HCT116 (cell line): ENCODE measurements at regions not wholly inside any gene's neighbourhood (a gene's known extent, or its start where the extent isn't known, plus 50 kb on each side); places are given as distances from the start of the nearest gene placed in this dataset.

Source experiments
- ATAC-seq: fragments of 200-7000 bp; cut with Tn5 transposase; 2 replicates; pipeline ENCODE4 v1.9.1; 2020; ENCODE audit warnings: mild to moderate bottlenecking, moderate library complexity
- BruUV-seq: library from RNA; stranded (reverse); fragments of 400-500 nt; replicated peaks from 2 replicates; lab custom pipeline; 2021; lab: Mats Ljungman, UMichigan
- CTCF ChIA-PET: fragments of 300-600 bp; sonication (Branson Sonifier 250); formaldehyde crosslinking; loops from one replicate; lab custom pipeline; 2021; ENCODE audit warnings: antibody characterized with exemption; lab: Charles Lee
- POLR2A ChIA-PET: fragments of 300-600, 350-600 bp; sonication (Branson Sonifier 250); formaldehyde crosslinking; loops from one replicate; lab custom pipeline; 2021; ENCODE audit warnings: antibody characterized with exemption; lab: Charles Lee
- RAD21 ChIA-PET, 2 experiments: fragments of 300-600 bp; sonication (Branson Sonifier 250); formaldehyde crosslinking; loops; one replicate each; lab custom pipeline; 2023; ENCODE audit warnings: low total read pairs in 2 of 2; ENCODE audit not compliant: uncharacterized antibody in 2 of 2, unreplicated experiment in 2 of 2, low non-redundant PET in 1 of 2; lab: Charles Lee
- DNase-seq: peaks from one replicate; pipeline ENCODE4 v3.0.0-alpha.2; 2010; ENCODE audit warnings: low read depth, low spot score
- H2AFZ ChIP-seq: fragments of 200-600 bp; shearing (Covaris generic), sonication (generic); 2 replicates; pipeline ENCODE4 v1.6.1; 2017; ENCODE audit warnings: low read depth, mixed run types, mixed read lengths, antibody characterized with exemption, low read length; ENCODE audit not compliant: poor library complexity, severe bottlenecking
- H3K27ac ChIP-seq: 2 replicates; pipeline ENCODE4 v1.5.1; 2012; ENCODE audit warnings: low read depth, low read length
- H3K27me3 ChIP-seq: fragments of 200-600 bp; sonication (generic); 2 replicates; pipeline ENCODE4 v1.6.1; 2016; ENCODE audit warnings: mixed run types, low read length, mixed read lengths; ENCODE audit not compliant: insufficient read depth
- H3K36me3 ChIP-seq, 2 experiments: fragments of 200-500 bp in 1 of 2; fragments of 200-600 bp in 1 of 2; sonication (Bioruptor generic) in 1 of 2; sonication (generic) in 1 of 2; 2 replicates each; pipeline versions ENCODE4 v1.5.1 to v1.6.1; 2014 to 2016; ENCODE audit warnings: low read length in 2 of 2, inconsistent platforms in 1 of 2, mixed read lengths in 1 of 2, mixed run types in 1 of 2; ENCODE audit not compliant: insufficient read depth in 2 of 2, control insufficient read depth in 1 of 2
- H3K4me1 ChIP-seq, 2 experiments: fragments of 200-600 bp in 1 of 2; sonication (generic) in 1 of 2; 2 replicates each; pipeline versions ENCODE4 v1.5.1 to v1.6.1; 2012 to 2017; ENCODE audit warnings: low read length in 2 of 2, inconsistent platforms in 1 of 2, mild to moderate bottlenecking in 1 of 2, mixed read lengths in 1 of 2, mixed run types in 1 of 2, moderate library complexity in 1 of 2; ENCODE audit not compliant: insufficient read depth in 2 of 2, control insufficient read depth in 1 of 2
- H3K4me2 ChIP-seq: fragments of 200-600 bp; sonication (generic); 2 replicates; pipeline ENCODE4 v1.6.1; 2017; ENCODE audit warnings: mixed run types, low read length, mixed read lengths
- H3K4me3 ChIP-seq, 2 experiments: fragments of 200-600 bp in 1 of 2; sonication (generic) in 1 of 2; replicated peaks in 1 of 2; 2 replicates each; pipeline ENCODE4 v1.5.1; 2011 to 2016; ENCODE audit warnings: low read length in 2 of 2, control low read depth in 1 of 2, low read depth in 1 of 2, mild to moderate bottlenecking in 1 of 2, mixed read lengths in 1 of 2, mixed run types in 1 of 2
- H3K79me2 ChIP-seq: fragments of 200-600 bp; sonication (generic); 2 replicates; pipeline ENCODE4 v1.6.1; 2017; ENCODE audit warnings: mild to moderate bottlenecking, mixed run types, low read length, moderate library complexity, mixed read lengths; ENCODE audit not compliant: insufficient read depth
- H3K9ac ChIP-seq: fragments of 200-600 bp; sonication (generic); 2 replicates; pipeline ENCODE4 v1.6.1; 2016; ENCODE audit warnings: low read length, mixed read lengths
- H3K9me2 ChIP-seq: fragments of 200-600 bp; sonication (generic), shearing (Covaris generic); 2 replicates; pipeline ENCODE4 v1.6.1; 2017; ENCODE audit warnings: mixed run types, mild to moderate bottlenecking, moderate library complexity; ENCODE audit not compliant: insufficient read depth
- H3K9me3 ChIP-seq, 2 experiments: fragments of 200-500 bp in 1 of 2; fragments of 200-600 bp in 1 of 2; sonication (Bioruptor generic) in 1 of 2; sonication (generic) in 1 of 2; 2 replicates each; pipeline ENCODE4 v1.6.1; 2014 to 2017; ENCODE audit warnings: low read length in 2 of 2, mixed read lengths in 2 of 2, inconsistent platforms in 1 of 2, low read depth in 1 of 2, mild to moderate bottlenecking in 1 of 2, mixed run types in 1 of 2, moderate library complexity in 1 of 2; ENCODE audit not compliant: control insufficient read depth in 1 of 2, insufficient read depth in 1 of 2
- H4K20me1 ChIP-seq: fragments of 200-600 bp; sonication (generic), shearing (Covaris generic); 2 replicates; pipeline ENCODE4 v1.6.1; 2017; ENCODE audit warnings: mixed run types, mild to moderate bottlenecking, moderate library complexity; ENCODE audit not compliant: insufficient read depth
- ATF3 ChIP-seq: IDR thresholded peaks from 2 replicates; pipeline ENCODE4 v1.6.1; 2012
- CBX3 ChIP-seq: IDR thresholded peaks from 2 replicates; pipeline ENCODE4 v1.6.1; 2012; ENCODE audit warnings: low read depth
- CTCF ChIP-seq, 3 experiments: fragments of 200-600 bp in 1 of 3; sonication (generic) in 1 of 3; IDR thresholded peaks in 2 of 3; conservative IDR thresholded peaks in 1 of 3; 2 replicates each; pipeline ENCODE4 v1.5.1; 2012 to 2017; ENCODE audit warnings: low read depth in 2 of 3, low read length in 2 of 3, antibody characterized with exemption in 1 of 3, borderline replicate concordance in 1 of 3, control low read depth in 1 of 3, mild to moderate bottlenecking in 1 of 3, mixed read lengths in 1 of 3, mixed run types in 1 of 3, moderate library complexity in 1 of 3; ENCODE audit not compliant: insufficient read depth in 1 of 3
- EGR1 ChIP-seq: IDR thresholded peaks from 2 replicates; pipeline ENCODE4 v1.6.1; 2012; ENCODE audit warnings: low read depth
- ELF1 ChIP-seq: IDR thresholded peaks from 2 replicates; pipeline ENCODE4 v1.6.1; 2012; ENCODE audit warnings: low read depth, borderline replicate concordance
- EZH2 ChIP-seq: fragments of 200-600 bp; sonication (generic); IDR thresholded peaks from 2 replicates; pipeline ENCODE4 v1.6.1; 2017; ENCODE audit warnings: antibody characterized with exemption, mixed run types
- EZH2phosphoT487 ChIP-seq: fragments of 200-600 bp; IDR thresholded peaks from 2 replicates; pipeline ENCODE4 v1.6.1; 2018; ENCODE audit warnings: antibody characterized with exemption, borderline replicate concordance
- FOSL1 ChIP-seq: IDR thresholded peaks from 2 replicates; pipeline ENCODE4 v1.6.1; 2012; ENCODE audit warnings: low read depth
- JUND ChIP-seq: IDR thresholded peaks from 2 replicates; pipeline ENCODE4 v1.6.1; 2012
- MAX ChIP-seq: IDR thresholded peaks from 2 replicates; pipeline ENCODE4 v1.6.1; 2012
- POLR2AphosphoS5 ChIP-seq: IDR thresholded peaks from 2 replicates; pipeline ENCODE4 v1.6.1; 2011; ENCODE audit warnings: mild to moderate bottlenecking, low read depth, low read length, moderate library complexity
- RAD21 ChIP-seq: IDR thresholded peaks from 2 replicates; pipeline ENCODE4 v1.6.1; 2012; ENCODE audit warnings: low read depth, mild to moderate bottlenecking
- REST ChIP-seq: IDR thresholded peaks from 2 replicates; pipeline ENCODE4 v1.6.1; 2012; ENCODE audit warnings: low read depth
- SIN3A ChIP-seq: IDR thresholded peaks from 2 replicates; pipeline ENCODE4 v1.6.1; 2012; ENCODE audit warnings: low read depth
- SP1 ChIP-seq: IDR thresholded peaks from 2 replicates; pipeline ENCODE4 v1.6.1; 2012; ENCODE audit warnings: low read depth
- SRF ChIP-seq: IDR thresholded peaks from 2 replicates; pipeline ENCODE4 v1.6.1; 2012; ENCODE audit warnings: low read depth
- TCF7L2 ChIP-seq: IDR thresholded peaks from 2 replicates; pipeline ENCODE4 v1.7.0; 2011; ENCODE audit warnings: borderline replicate concordance, inconsistent platforms; ENCODE audit not compliant: insufficient read depth, insufficient read length; ENCODE audit errors: extremely low read depth
- YY1 ChIP-seq: IDR thresholded peaks from 2 replicates; pipeline ENCODE4 v1.6.1; 2011; ENCODE audit warnings: low read length, low read depth, moderate library complexity, mild to moderate bottlenecking; ENCODE audit not compliant: insufficient replicate concordance; ENCODE audit errors: extremely low read depth
- ZFX ChIP-seq: fragments of 450-650 bp; IDR thresholded peaks from 2 replicates; pipeline ENCODE4 v1.6.1; 2017
- ZNF274 ChIP-seq: fragments of 200-500 bp; sonication (Bioruptor generic); IDR thresholded peaks from 2 replicates; pipeline ENCODE4 v1.6.1; 2014; ENCODE audit warnings: mild to moderate bottlenecking, low read depth, low read length, inconsistent platforms
- intact Hi-C: fragments of 100-400 bp; cut with micrococcal nuclease; formaldehyde crosslinking; loops from 2 replicates; pipeline ENCODE4 v1.10.0; 2022

- H3K4me3 ChIP-seq: no peak overlapping the region
- H3K4me2 ChIP-seq: no peak overlapping the region
- no peaks in the 10 kb centered on the region for H4K20me1 ChIP-seq
- POLR2A ChIA-PET: no interaction called here
- no peaks in the 10 kb centered on the region for H3K9me3 ChIP-seq
- H3K79me2 ChIP-seq: no peaks in the 10 kb centered on the region
- CTCF ChIA-PET: no interaction called here
- TF ChIP-seq SRF: no peak
- no peak for TF ChIP-seq EZH2phosphoT487
- TF ChIP-seq ZNF274: no peak
- TF ChIP-seq MAX: no peak
- no peak for TF ChIP-seq CTCF (IDR thresholded peaks at IDR 0.05 in 2 of 3, conservative IDR thresholded peaks at IDR 0.05 in 1 of 3; ENCODE audit: borderline replicate concordance in 1 of 3, insufficient read depth in 1 of 3, low read depth in 2 of 3, low read length in 2 of 3)
- TF ChIP-seq EZH2: no peak
- no peak for TF ChIP-seq TCF7L2
- TF ChIP-seq ELF1: no peak
- no peak for TF ChIP-seq EGR1
- no peak for TF ChIP-seq SIN3A
- TF ChIP-seq YY1: no peak
- TF ChIP-seq POLR2AphosphoS5: no peak
- no peak for TF ChIP-seq RAD21
- no peak for TF ChIP-seq SP1
- TF ChIP-seq REST: no peak
- no peak for TF ChIP-seq CBX3
- TF ChIP-seq JUND: no peak
- TF ChIP-seq ATF3: no peak
- TF ChIP-seq ZFX: no peak
- no peak for TF ChIP-seq FOSL1
- no peaks in the 10 kb centered on the region for H3K36me3 ChIP-seq
- intact Hi-C loops: no loop called here
- H3K27me3 ChIP-seq: no peaks in the 10 kb centered on the region
- no peaks in the 10 kb centered on the region for H3K4me1 ChIP-seq
- H3K27ac ChIP-seq: no peak overlapping the region
- RAD21 ChIA-PET: interaction anchor here in 1 of 2 experiments (0.6 kb wide), 1 partner anchor 497 kb away, joined by 6 read pairs; no protein-coding TSS in a partner anchor
- H3K9me2 ChIP-seq: no peaks in the 10 kb centered on the region
- BruUV-seq: no TSS peak
- ATAC-seq (no peak), DNase-seq (no peak)
- no peak overlapping the region for H2AFZ ChIP-seq
- H3K9ac ChIP-seq: no peak overlapping the region
Measured at GRCh38 chr9:96048956-96049831, 173.7 kb downstream of the ERCC6L2 start.
